Activated B cell treated with CpG ODN at 0.5 μM for 24 hours (primary cell): ENCODE measurements at regions not wholly inside any gene's neighbourhood (a gene's known extent, or its start where the extent isn't known, plus 50 kb on each side); places are given as distances from the start of the nearest gene placed in this dataset.

Source experiments
- ATAC-seq: fragments of 200-7000 bp; cut with Tn5 transposase; one replicate; pipeline ENCODE4 v1.10.0; 2021; ENCODE audit warnings: low read depth, mild to moderate bottlenecking, moderate library complexity
- CTCF ChIA-PET: fragments of 350-600 bp; sonication (Branson Sonifier 250); formaldehyde crosslinking; loops from one replicate; lab custom pipeline; 2021; ENCODE audit warnings: antibody characterized with exemption; lab: Charles Lee
- POLR2A ChIA-PET: fragments of 350-600 bp; sonication (Branson Sonifier 250); formaldehyde crosslinking; loops from one replicate; lab custom pipeline; 2021; ENCODE audit warnings: antibody characterized with exemption; lab: Charles Lee
- DNase-seq: peaks from one replicate; pipeline ENCODE4 v3.0.0; 2022
- H3K27ac Mint-ChIP-seq: one replicate; pipeline ENCODE4 v1.8.0; 2020; ENCODE audit warnings: mixed read lengths
- H3K27me3 Mint-ChIP-seq: one replicate; pipeline ENCODE4 v1.8.0; 2021; ENCODE audit warnings: mixed read lengths
- H3K36me3 Mint-ChIP-seq: one replicate; pipeline ENCODE4 v1.8.0; 2021; ENCODE audit warnings: low read depth, mixed read lengths
- H3K4me1 Mint-ChIP-seq: one replicate; pipeline ENCODE4 v1.8.0; 2021; ENCODE audit warnings: mixed read lengths
- H3K4me3 Mint-ChIP-seq: one replicate; pipeline ENCODE4 v1.8.0; 2020; ENCODE audit warnings: mild to moderate bottlenecking, mixed read lengths
- H3K9me3 Mint-ChIP-seq: one replicate; pipeline ENCODE4 v1.8.0; 2020; ENCODE audit warnings: mixed read lengths
- CTCF ChIP-seq: fragments of 200-600 bp; IDR thresholded peaks from one replicate; pipeline ENCODE4 v1.8.0; 2022; ENCODE audit warnings: antibody characterized with exemption, mild to moderate bottlenecking
- intact Hi-C: fragments of 100-400 bp; cut with micrococcal nuclease; formaldehyde crosslinking; loops from one replicate; pipeline ENCODE4 v1.15.1; 2024

GRCh38 chr2:183984871-183985270 is 613.5 kb upstream of the ZNF804A start:
- Mint-ChIP-seq H3K4me3 (no peak overlapping the region), H3K27me3 (no peaks in the 10 kb centered on the region), H3K9me3 (peaks cover 5% of the 10 kb centered on the region), H3K36me3 (no peaks in the 10 kb centered on the region), H3K4me1 (no peaks in the 10 kb centered on the region), H3K27ac (no peak overlapping the region)
- ATAC-seq = no peak
- intact Hi-C loops = no loop called here
- ChIA-PET CTCF (no interaction called here), POLR2A (no interaction called here)
- no peak for TF ChIP-seq CTCF
- DNase-seq = no peak

- ATAC-seq = no peak
- CTCF ChIA-PET = no interaction called here
Measured at GRCh38 chr2:183991968-183992367, 606.4 kb upstream of the ZNF804A start.

DNA sequence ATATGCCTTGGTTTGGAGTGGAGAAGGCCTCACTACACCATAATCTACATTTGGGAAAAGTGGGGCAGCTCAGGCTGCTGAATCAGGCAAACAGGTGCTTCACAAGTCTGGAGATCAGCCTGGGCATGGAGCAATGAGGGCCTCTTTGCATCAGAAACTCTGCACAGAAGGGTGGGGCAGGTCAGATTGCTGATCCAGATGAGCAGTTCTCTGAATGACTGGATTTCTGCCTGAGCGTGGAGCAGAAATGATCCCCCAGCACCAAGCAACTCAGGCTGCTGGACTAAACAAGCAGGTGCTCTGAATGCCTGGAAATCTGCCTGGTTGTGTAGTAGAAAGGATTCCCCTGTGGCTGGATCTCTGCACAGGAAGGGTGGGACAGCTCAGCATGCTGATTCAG is 605.3 kb upstream of the ZNF804A start:
- ChIA-PET CTCF (no interaction called here), POLR2A (no interaction called here)
- H3K27ac Mint-ChIP-seq = no peak overlapping the region
- H3K27me3 Mint-ChIP-seq = no peaks in the 10 kb centered on the region
- ATAC-seq (no peak), DNase-seq (no peak)
- H3K4me3 Mint-ChIP-seq = no peak overlapping the region
- peaks cover 5% of the 10 kb centered on the region for H3K9me3 Mint-ChIP-seq
- TF ChIP-seq CTCF = no peak
- H3K4me1 Mint-ChIP-seq = peaks cover under 1% of the 10 kb centered on the region
- H3K36me3 Mint-ChIP-seq = no peaks in the 10 kb centered on the region
- intact Hi-C loops = no loop called here

More at GRCh38 chr2:183991968-183992367, 606.4 kb upstream of the ZNF804A start:
- Mint-ChIP-seq H3K27ac (no peak overlapping the region), H3K4me1 (no peaks in the 10 kb centered on the region), H3K4me3 (no peak overlapping the region), H3K9me3 (peaks cover 5% of the 10 kb centered on the region), H3K36me3 (no peaks in the 10 kb centered on the region), H3K27me3 (no peaks in the 10 kb centered on the region)
- DNase-seq = no peak
- intact Hi-C loops = no loop called here
- no peak for TF ChIP-seq CTCF
- POLR2A ChIA-PET = no interaction called here

- no peak overlapping the region for H3K4me3 Mint-ChIP-seq
- TF ChIP-seq CTCF = no peak
Measured at GRCh38 chr2:183995632-183996031, 602.7 kb upstream of the ZNF804A start.

DNA sequence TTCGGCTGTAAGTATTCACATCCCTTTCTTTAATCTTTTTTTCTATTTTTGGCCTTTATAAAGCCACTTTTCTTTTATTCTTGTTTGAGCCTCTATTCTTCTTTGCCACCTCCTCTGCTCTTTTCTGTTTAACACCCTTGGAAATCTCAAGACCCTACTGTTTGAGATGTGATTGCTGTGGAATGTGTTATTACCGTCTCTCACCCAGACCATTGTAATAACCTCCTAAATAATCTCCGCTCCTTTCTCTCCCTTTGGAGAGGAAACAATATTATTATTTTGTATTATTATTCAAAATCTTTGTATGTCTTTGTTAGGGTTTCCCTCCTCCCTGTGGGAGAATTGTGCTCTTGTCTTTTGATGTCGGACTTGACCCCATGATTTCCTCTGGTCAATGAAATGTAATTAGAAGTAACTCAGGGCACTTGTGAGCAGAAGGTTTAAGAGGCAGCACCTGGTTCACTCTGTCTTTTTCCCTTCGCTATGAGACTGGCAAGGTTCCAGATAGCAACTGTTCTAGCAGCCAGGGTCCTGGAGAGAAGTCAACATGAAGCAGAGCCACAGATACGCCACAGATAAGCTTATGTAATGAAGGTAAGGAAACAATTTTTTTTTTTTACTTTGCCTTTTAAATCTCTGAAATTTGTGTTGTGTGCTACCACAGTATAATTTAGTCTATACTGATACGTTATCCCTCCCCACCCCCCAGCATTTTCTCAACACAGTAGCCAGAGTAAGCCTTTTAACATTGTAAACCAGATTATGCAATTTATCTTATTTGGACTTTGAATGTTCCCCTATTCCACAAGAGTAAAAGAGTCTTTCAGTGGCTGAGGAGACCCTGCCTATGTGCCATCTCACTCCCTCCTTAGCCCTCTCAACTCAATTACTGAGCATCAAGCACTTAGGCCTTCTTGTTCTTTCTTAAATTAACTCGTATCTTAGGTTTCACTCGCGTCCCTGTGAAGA is 601.2 kb upstream of the ZNF804A start:
- H3K9me3 Mint-ChIP-seq = no peaks in the 10 kb centered on the region
- no peak overlapping the region for H3K27ac Mint-ChIP-seq
- ChIA-PET CTCF (no interaction called here), POLR2A (no interaction called here)
- DNase-seq (no peak), ATAC-seq (no peak)
- H3K4me1 Mint-ChIP-seq = peaks cover 2% of the 10 kb centered on the region
- H3K4me3 Mint-ChIP-seq = no peak overlapping the region
- H3K27me3 Mint-ChIP-seq = no peaks in the 10 kb centered on the region
- H3K36me3 Mint-ChIP-seq = no peaks in the 10 kb centered on the region
- TF ChIP-seq CTCF = no peak
- intact Hi-C loops = no loop called here

More at GRCh38 chr2:183995632-183996031, 602.7 kb upstream of the ZNF804A start:
- Mint-ChIP-seq H3K27me3 (no peaks in the 10 kb centered on the region), H3K27ac (no peak overlapping the region), H3K4me1 (peaks cover 2% of the 10 kb centered on the region), H3K9me3 (no peaks in the 10 kb centered on the region), H3K36me3 (no peaks in the 10 kb centered on the region)
- intact Hi-C loops = no loop called here
- POLR2A ChIA-PET = no interaction called here
- ATAC-seq (no peak), DNase-seq (no peak)
- CTCF ChIA-PET = no interaction called here
